ENCODE measurements at regions not wholly inside any gene's neighbourhood (a gene's known extent, or its start where the extent isn't known, plus 50 kb on each side); places are given as distances from the start of the nearest gene placed in this dataset.
"Not testable (repeated sequence)": the region's sequence is repeated elsewhere in the genome, so short reads cannot be mapped to it uniquely, and the experiment has no call there.

DNA sequence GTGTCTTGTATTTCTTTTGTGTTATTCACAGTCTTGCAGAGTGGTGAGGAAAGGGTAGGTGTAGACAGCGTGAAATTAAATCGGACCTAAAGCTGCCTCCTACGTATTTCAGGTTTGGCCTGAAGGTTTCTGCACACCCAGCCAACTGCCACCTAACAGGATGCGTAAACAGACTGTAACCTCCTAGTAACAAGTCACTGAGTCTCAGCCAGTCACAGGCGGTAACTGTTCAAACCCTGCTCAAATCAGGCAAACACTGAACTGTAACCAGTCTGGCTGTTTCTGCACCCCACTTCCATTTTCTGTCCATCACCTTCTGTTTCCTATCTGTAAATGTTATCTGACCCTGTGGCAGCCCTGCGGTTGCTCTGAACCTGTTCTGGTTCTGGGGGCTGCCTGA is 87.1 kb downstream of the ADAMTS15 start:
- TF ChIP-seq, protein P1, sequence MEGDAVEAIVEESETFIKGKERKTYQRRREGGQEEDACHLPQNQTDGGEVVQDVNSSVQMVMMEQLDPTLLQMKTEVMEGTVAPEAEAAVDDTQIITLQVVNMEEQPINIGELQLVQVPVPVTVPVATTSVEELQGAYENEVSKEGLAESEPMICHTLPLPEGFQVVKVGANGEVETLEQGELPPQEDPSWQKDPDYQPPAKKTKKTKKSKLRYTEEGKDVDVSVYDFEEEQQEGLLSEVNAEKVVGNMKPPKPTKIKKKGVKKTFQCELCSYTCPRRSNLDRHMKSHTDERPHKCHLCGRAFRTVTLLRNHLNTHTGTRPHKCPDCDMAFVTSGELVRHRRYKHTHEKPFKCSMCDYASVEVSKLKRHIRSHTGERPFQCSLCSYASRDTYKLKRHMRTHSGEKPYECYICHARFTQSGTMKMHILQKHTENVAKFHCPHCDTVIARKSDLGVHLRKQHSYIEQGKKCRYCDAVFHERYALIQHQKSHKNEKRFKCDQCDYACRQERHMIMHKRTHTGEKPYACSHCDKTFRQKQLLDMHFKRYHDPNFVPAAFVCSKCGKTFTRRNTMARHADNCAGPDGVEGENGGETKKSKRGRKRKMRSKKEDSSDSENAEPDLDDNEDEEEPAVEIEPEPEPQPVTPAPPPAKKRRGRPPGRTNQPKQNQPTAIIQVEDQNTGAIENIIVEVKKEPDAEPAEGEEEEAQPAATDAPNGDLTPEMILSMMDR (IDR thresholded peaks at IDR 0.05) = no peak
- no peak for TF ChIP-seq POLR2A (IDR thresholded peaks at IDR 0.05)
- intact Hi-C loops (cut with DNase I) = no loop called here
- DNase-seq = no peak
- Histone ChIP-seq H3K36me3 (replicated peaks in 1 of 2) (no peaks in the 10 kb centered on the region), H3K4me1 (replicated peaks in 1 of 2) (no peaks in the 10 kb centered on the region), H3K27me3 (no peaks in the 10 kb centered on the region), H3K27ac (no peak overlapping the region), H3K4me3 (no peak overlapping the region), H3K9me3 (replicated peaks in 1 of 3) (no peaks in the 10 kb centered on the region)
- WGBS, 4 donors = 56 to 67% (median 66%) methylated on average over 6 of the region's 6 CpGs

DNA sequence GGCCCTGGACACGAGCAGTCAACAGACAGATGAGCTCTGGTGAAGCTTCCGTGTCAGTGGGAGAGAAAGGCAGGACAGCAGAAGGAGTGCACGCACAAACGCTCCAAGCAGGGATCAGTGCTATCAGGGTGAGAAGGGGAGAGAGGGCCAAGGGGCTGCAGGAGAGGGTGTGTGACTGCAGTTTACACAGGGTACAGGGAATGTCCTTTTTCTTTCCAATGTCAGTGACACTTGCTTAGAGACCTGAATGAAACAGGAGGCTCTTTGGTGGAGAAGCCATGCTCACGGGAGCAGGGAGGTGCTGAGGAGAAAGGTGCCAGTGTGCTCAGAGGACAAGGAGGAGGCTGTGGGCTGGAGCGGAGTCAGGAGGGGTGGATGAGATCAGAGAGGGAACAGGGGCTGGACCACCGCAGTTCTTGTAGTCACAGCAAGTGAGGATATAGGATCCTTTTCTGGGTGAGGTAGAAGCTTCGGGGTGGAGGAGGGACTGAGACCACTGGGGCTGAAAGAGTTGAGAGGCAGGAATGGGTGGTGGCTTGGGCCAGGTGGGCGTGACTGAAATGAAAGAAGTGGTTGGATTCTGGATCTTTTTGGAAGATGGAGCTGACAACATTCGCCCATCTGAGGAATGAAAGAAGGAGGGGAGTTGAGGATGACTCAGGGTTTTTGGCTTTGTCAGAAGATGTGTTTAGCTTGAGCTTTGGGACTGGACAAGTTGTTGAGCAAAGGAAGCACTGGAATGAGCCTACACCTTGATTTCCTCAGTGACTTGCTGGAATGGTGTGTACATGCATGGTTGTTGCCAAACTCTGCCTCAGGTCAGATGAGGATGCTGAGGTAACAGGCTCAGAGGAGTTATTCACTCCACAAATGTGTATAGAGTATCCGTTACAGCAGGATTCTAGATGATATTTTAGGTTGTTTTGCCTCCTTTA is 87.9 kb downstream of the ADAMTS15 start:
- 69 to 80% (median 74%) methylated on average over 11 of the region's 11 CpGs for WGBS, 4 donors
- H3K9me3 ChIP-seq (replicated peaks in 1 of 3) = no peaks in the 10 kb centered on the region
- no peak for DNase-seq

DNA sequence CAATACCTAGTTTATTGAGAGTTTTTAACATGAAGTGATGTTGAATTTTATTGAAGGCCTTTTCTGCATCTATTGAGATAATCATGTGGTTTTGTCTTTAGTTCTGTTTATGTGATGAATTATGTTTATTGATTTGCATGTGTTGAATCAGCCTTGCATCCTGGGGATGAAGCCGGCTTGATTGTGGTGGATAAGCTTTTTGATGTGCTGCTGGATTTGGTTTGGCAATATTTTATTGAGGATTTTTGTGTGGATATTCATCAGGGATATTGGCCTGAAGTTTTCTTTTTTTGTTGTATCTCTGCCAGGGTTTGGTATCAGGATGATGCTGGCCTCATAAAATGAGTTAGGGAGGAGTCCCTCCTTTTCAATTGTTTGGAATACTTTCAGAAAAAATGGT is 91.2 kb downstream of the ADAMTS15 start:
- DNase-seq; H3K36me3 ChIP-seq (replicated peaks in 1 of 2); H3K4me3 ChIP-seq; H3K9me3 ChIP-seq (replicated peaks in 1 of 3); H3K4me1 ChIP-seq (replicated peaks in 1 of 2); H3K27ac ChIP-seq; intact Hi-C loops (cut with DNase I); H3K27me3 ChIP-seq: not testable (repeated sequence)
- WGBS, 4 donors = 80 to 94% (median 87%) methylated on average over 1 of the region's 1 CpG

More for the DNA sequence above, 87.9 kb downstream of the ADAMTS15 start:
- TF ChIP-seq, protein P1 (IDR thresholded peaks at IDR 0.05) = no peak
- no peak for TF ChIP-seq POLR2A (IDR thresholded peaks at IDR 0.05)
- Histone ChIP-seq H3K4me3 (no peak overlapping the region), H3K27me3 (no peaks in the 10 kb centered on the region), H3K4me1 (replicated peaks in 1 of 2) (no peaks in the 10 kb centered on the region), H3K27ac (no peak overlapping the region), H3K36me3 (replicated peaks in 1 of 2) (no peaks in the 10 kb centered on the region)
- intact Hi-C loops (cut with DNase I) = no loop called here

DNA sequence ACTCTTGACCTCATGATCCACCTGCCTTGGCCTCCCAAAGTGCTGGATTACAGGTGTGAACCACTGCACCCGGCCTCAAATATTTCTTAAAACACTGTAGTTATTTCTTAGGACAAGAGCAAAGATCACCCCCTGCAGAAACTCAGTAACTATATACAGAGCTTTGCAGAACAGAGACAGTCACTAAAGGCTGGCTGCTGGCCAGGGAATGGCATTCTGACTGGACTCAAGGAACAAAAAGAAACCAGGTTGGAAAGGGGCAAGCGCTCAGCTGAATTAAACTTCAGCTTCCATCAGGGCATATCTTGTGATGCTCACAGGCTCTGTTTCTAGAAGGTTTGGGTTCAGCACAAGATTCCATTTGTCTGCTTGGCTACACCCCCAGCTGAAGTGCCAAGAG is 95.8 kb downstream of the ADAMTS15 start:
- Histone ChIP-seq H3K4me3 (no peak overlapping the region), H3K9me3 (replicated peaks in 1 of 3) (no peaks in the 10 kb centered on the region), H3K27ac (no peak overlapping the region), H3K27me3 (no peaks in the 10 kb centered on the region), H3K36me3 (replicated peaks in 1 of 2) (no peaks in the 10 kb centered on the region), H3K4me1 (replicated peaks in 1 of 2) (no peaks in the 10 kb centered on the region)
- intact Hi-C loops (cut with DNase I) = no loop called here
- 55 to 94% (median 86%) methylated on average over 2 of the region's 2 CpGs for WGBS, 4 donors
- TF ChIP-seq, protein P1 (IDR thresholded peaks at IDR 0.05) = no peak
- no peak for TF ChIP-seq POLR2A (IDR thresholded peaks at IDR 0.05)
- DNase-seq = no peak
